Stimulated activated CD4-positive, alpha-beta T cell treated with anti-CD3 and anti-CD28 coated beads, TNF-alpha, amount 100 ng/mL, for 24 hours (primary cell): ENCODE measurements at regions not wholly inside any gene's neighbourhood (a gene's known extent, or its start where the extent isn't known, plus 50 kb on each side); places are given as distances from the start of the nearest gene placed in this dataset.
"Not testable (repeated sequence)": the region's sequence is repeated elsewhere in the genome, so short reads cannot be mapped to it uniquely, and the experiment has no call there.

ENCODE experiments used
- DNase-seq, 3 experiments: peaks; one replicate each; pipeline ENCODE4 v3.0.0-alpha.2; 2020; ENCODE audit warnings: low read depth in 3 of 3

DNA sequence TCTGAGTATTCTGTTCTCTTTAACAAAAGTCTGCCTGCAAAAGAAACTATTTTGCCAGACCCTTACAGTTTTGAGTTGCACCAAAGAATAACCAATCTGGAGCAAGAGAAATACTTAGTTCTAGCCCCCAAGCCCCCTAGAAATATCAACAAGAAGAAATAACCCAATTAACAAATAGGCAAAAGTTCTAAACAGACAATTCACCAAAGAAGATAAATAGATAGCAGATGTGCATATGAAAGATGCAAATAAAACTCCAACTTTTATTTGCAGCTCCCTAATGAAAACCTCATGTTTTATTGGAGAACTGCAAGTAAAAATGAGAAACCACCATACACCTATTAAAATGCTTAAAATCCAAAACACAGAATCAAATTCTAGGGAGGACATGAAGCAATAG, 1308.0 kb downstream of the CDH11 start:
- DNase-seq, result no peak

- no peak for DNase-seq
Observed at GRCh38 chr16:63808730-63809129, 1313.1 kb downstream of the CDH11 start.

- DNase-seq, result no peak
Observed at GRCh38 chr16:63806794-63807506, 1314.9 kb downstream of the CDH11 start.

DNA sequence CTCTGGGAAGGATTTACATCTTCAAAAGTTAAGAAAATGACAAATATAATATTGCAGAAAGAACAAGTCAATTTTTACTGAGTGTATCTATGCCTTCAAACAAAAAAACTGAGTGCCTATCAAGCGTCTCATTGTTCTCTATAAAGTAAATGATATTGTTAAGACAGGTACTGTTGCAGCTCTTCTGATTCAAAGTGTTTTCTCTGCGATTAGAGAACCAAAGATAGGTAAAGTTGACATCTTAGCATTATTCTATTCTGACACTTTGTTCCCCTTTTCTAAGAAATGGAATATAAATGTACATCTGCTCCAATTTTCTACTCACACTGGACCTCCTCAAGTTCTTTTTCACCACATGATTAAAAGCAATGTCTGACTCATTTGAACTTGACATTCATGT, 1317.7 kb downstream of the CDH11 start:
- DNase-seq, result no peak

- no peak for DNase-seq
Observed at GRCh38 chr16:63789603-63790002, 1332.3 kb downstream of the CDH11 start.

DNA sequence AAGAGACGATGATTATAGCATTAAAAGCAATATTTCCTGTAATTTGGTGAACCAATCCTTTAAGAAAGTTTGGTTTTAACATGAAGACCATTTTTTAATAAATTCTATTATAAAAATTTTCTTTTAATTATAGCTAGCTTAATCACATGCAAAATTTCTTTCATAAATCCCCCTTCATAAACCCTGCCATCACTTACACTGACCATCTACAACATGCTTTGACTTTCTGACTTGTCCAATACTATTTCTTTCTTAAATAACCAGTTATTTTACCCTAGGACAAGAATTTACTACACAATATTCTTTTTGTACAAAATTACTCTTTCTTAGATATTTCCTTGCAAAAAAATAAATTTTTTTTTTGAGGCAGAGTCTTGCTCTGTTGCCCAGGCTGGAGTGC, 1334.8 kb downstream of the CDH11 start:
- no peak for DNase-seq

- DNase-seq, result no peak
Observed at GRCh38 chr16:63785170-63785569, 1336.7 kb downstream of the CDH11 start.

GRCh38 chr16:63776437-63776836, 1345.4 kb downstream of the CDH11 start:
- DNase-seq, result no peak

DNA sequence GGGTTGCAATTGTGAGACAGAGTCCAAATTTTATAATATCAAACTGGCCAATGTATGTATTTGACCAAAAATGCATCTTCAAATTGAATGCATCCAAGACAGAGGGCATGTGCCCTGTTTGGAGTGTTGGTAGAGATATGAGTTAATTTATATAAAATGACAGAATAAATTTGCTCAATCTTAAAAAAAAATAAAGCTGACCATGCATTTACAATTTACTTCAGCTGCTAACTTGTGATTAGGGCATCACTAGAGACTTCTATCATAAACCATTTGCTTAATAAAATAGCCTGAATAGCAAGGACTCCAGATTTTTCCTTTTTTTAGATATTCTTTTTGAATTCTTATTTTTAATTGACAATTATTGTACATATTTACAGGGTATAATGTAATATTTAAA, 1345.8 kb downstream of the CDH11 start:
- DNase-seq, result no peak

- no peak for DNase-seq
Observed at GRCh38 chr16:63774302-63774701, 1347.6 kb downstream of the CDH11 start.

DNA sequence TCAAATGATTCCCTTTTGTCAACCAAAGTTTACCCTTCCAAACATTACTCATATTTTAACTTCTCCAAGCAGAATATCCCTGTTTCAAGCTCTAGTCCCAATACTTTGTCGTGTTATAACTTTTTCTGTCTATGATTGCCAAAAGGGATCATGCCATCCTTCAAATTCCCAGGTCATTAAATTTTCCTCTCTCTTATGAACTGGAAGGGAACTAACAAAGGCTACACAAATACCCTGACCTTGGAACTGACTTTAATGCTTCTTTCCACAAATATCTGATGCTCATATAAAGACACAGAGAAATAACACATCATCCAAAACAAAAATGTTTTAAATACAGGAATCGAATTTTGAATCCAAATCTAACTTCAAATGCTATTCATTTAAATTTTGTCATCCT, 1352.7 kb downstream of the CDH11 start:
- DNase-seq, result no peak

DNA sequence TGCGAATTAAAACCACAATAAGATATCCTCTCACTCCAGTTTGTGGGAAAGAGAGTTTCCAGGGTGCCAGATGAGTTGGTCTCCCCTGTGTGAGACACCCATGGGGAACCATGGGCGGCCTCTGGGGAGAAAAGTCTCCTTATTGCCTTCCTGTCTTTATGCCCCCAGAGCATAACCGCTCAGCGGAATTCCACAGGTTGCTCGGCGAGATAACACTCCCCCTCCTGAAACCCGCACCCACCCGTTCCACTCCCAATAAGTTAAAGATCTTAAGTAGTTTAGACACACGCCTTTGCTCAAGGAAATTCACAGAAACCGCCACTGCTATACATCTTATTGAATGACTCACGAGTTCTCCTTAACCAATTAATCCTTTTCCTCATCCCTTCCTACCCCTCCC, 1361.6 kb downstream of the CDH11 start:
- not testable (repeated sequence) for DNase-seq

- no peak for DNase-seq
Observed at GRCh38 chr16:63752347-63752746, 1369.5 kb downstream of the CDH11 start.

DNA sequence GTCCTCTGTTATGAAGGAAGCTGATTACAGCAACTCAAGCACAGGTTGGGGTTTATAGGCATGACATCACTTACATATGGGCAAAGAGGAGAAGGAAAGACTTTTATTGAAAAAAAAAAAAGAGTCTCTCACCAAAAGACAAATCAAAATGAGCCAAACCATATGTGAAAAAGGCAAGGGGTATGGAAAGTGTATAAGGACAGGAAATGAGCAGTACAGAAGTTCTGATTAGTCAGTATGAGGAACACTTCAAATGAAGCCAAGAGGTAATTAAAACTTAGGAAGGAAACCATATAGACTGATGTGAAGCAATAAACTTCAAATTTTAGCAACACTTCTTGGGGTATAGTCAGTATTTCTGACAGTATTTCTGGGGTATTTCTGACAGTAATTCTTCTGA, 1372.6 kb downstream of the CDH11 start:
- DNase-seq, result no peak

GRCh38 chr16:63745456-63745855, 1376.4 kb downstream of the CDH11 start:
- DNase-seq, result no peak

DNA sequence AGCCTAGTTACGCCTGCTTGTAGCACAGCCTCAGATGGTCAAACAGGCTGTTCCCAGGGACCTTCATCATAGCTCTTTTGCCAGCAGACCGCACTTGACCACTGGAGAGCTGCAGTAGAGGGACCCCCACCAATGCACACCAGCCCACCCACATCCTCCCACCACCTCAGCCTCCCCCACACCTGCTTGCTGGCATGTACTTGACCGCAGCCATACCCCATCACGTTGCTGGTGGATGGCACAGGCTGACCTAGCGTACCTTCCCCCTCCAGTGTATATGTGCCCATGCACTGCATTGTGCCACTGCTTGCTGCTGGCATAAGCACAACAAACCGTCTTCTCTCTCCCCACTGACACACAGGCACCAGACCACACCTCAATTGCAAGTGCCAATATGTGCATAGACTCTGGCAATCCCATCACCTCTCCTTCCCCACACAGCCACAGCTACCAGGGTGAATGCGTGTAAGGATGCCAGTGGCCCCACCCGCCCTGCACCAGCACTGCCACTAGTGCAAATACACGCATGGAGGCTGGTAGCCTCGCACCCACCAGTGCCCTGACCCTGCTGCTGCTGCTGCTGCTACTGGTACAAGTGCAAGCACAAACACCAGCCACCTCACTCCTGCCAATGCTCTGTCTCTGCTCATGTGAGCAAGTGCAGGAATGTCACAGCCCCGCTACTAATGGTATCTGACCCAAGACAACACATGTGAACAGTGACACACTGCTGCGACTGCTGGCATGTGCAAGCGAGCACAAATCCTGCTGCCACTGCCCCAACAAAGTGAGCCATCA, 1377.6 kb downstream of the CDH11 start:
- DNase-seq, result no peak

- no peak for DNase-seq
Observed at GRCh38 chr16:63742150-63742549, 1379.7 kb downstream of the CDH11 start.

DNA sequence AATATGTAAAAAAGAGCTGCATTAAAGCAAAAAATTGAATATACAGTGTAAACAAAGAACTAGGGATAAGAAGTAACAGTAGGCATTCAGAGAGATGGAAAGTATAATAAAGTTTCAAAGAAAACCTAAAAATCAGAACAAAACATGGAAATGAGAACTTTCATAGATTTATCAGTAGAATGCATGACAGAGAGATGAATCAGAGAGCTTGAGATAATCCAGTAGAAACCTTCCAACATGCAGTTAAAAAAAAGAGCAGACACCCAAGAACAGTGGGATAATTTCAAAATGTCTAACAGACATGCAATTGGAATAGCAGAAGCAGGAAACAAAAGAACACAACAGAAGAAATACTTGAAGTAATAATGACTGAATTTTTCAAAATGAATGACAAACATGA, 1384.2 kb downstream of the CDH11 start:
- no peak for DNase-seq

- DNase-seq, result no peak
Observed at GRCh38 chr16:63735456-63735855, 1386.4 kb downstream of the CDH11 start.

- DNase-seq, result no peak
Observed at GRCh38 chr16:63720848-63721247, 1401.0 kb downstream of the CDH11 start.

- DNase-seq, result no peak
Observed at GRCh38 chr16:63719926-63720325, 1401.9 kb downstream of the CDH11 start.

- DNase-seq, result no peak
Observed at GRCh38 chr16:63717806-63718205, 1404.1 kb downstream of the CDH11 start.

DNA sequence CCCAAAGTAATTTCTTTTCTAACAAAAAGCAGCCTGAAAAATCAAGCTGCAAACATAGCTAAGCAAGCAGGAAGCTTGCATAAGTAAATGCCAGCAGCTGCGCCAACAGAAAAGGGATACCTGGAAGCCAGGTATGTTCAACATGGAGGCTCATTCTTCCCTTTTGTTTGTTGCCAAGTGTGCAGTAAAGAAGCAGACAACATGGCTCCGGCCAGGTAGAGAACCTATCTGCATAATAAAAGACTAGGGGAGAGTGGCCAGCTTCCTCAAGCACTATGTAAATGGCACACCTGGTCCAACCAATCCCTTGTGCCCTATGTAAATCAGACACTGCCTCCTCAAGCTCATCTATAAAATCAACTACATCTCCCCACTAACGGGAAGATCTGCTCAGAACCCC, 1407.0 kb downstream of the CDH11 start:
- no peak for DNase-seq
